LNCaP clone FGC (cell line): ENCODE measurements at regions not wholly inside any gene's neighbourhood (a gene's known extent, or its start where the extent isn't known, plus 50 kb on each side); places are given as distances from the start of the nearest gene placed in this dataset.

Experiments used
- DNase-seq: peaks from one replicate; pipeline ENCODE4 v3.0.0-alpha.2; 2011; ENCODE audit warnings: low read depth
- H3K4me3 ChIP-seq: 2 replicates; pipeline ENCODE4 v1.5.1; 2011; ENCODE audit warnings: mild to moderate bottlenecking, low read depth, low read length, control low read depth
- CTCF ChIP-seq: IDR thresholded peaks from 2 replicates; pipeline ENCODE4 v1.5.1; 2012; ENCODE audit warnings: mild to moderate bottlenecking; ENCODE audit not compliant: control insufficient read depth, insufficient read depth; ENCODE audit errors: extremely low read depth

- no peak for DNase-seq
- H3K4me3 ChIP-seq: no peak overlapping the region
- TF ChIP-seq CTCF: no peak
Measured at GRCh38 chr12:127923501-127923900, 343.5 kb upstream of the TMEM132C start.

- no peak overlapping the region for H3K4me3 ChIP-seq
- no peak for DNase-seq
- 0 out of 2 replicates have a peak, but pooled peaks have one; percentile 2 for TF ChIP-seq CTCF
Measured at GRCh38 chr12:127925971-127926370, 341.0 kb upstream of the TMEM132C start.

GRCh38 chr12:127928178-127928577 is 338.8 kb upstream of the TMEM132C start:
- H3K4me3 ChIP-seq: no peak overlapping the region
- no peak for TF ChIP-seq CTCF
- no peak for DNase-seq

- DNase-seq: no peak
- TF ChIP-seq CTCF: no peak
- H3K4me3 ChIP-seq: no peak overlapping the region
Measured at GRCh38 chr12:127928615-127929571, 338.1 kb upstream of the TMEM132C start.

- H3K4me3 ChIP-seq: no peak overlapping the region
- DNase-seq: no peak
- no peak for TF ChIP-seq CTCF
Measured at GRCh38 chr12:127930122-127930521, 336.8 kb upstream of the TMEM132C start.

- DNase-seq: no peak
- TF ChIP-seq CTCF: no peak
- no peak overlapping the region for H3K4me3 ChIP-seq
Measured at GRCh38 chr12:127934409-127934808, 332.6 kb upstream of the TMEM132C start.
